Fibroblast of mammary gland (primary cell): ENCODE measurements at regions not wholly inside any gene's neighbourhood (a gene's known extent, or its start where the extent isn't known, plus 50 kb on each side); places are given as distances from the start of the nearest gene placed in this dataset.
"Not testable (repeated sequence)": the region's sequence is repeated elsewhere in the genome, so short reads cannot be mapped to it uniquely, and the experiment has no call there.

Experiments used
- DNase-seq: peaks from one replicate; pipeline ENCODE4 v3.0.0-alpha.2; 2010; ENCODE audit warnings: low read depth
- H3K4me3 ChIP-seq: 2 replicates; pipeline ENCODE4 v1.5.1; 2011; ENCODE audit warnings: low read depth, mild to moderate bottlenecking, low read length, moderate library complexity; ENCODE audit not compliant: control insufficient read depth
- TF ChIP-seq, protein P1 (sequence below): conservative IDR thresholded peaks from 2 replicates; pipeline ENCODE4 v1.5.1; 2011; ENCODE audit warnings: low read depth, low read length, inconsistent platforms; ENCODE audit not compliant: control insufficient read depth, insufficient read depth

GRCh38 chr18:22064581-22064980, 104.8 kb upstream of the GATA6 start:
- H3K4me3 ChIP-seq = no peak overlapping the region
- TF ChIP-seq, protein P1, sequence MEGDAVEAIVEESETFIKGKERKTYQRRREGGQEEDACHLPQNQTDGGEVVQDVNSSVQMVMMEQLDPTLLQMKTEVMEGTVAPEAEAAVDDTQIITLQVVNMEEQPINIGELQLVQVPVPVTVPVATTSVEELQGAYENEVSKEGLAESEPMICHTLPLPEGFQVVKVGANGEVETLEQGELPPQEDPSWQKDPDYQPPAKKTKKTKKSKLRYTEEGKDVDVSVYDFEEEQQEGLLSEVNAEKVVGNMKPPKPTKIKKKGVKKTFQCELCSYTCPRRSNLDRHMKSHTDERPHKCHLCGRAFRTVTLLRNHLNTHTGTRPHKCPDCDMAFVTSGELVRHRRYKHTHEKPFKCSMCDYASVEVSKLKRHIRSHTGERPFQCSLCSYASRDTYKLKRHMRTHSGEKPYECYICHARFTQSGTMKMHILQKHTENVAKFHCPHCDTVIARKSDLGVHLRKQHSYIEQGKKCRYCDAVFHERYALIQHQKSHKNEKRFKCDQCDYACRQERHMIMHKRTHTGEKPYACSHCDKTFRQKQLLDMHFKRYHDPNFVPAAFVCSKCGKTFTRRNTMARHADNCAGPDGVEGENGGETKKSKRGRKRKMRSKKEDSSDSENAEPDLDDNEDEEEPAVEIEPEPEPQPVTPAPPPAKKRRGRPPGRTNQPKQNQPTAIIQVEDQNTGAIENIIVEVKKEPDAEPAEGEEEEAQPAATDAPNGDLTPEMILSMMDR = no peak
- no peak for DNase-seq

- no peak overlapping the region for H3K4me3 ChIP-seq
- DNase-seq = no peak
- TF ChIP-seq, protein P1 = no peak
These were observed 104.1 kb upstream of the GATA6 start for GRCh38 chr18:22065311-22065710.

DNA sequence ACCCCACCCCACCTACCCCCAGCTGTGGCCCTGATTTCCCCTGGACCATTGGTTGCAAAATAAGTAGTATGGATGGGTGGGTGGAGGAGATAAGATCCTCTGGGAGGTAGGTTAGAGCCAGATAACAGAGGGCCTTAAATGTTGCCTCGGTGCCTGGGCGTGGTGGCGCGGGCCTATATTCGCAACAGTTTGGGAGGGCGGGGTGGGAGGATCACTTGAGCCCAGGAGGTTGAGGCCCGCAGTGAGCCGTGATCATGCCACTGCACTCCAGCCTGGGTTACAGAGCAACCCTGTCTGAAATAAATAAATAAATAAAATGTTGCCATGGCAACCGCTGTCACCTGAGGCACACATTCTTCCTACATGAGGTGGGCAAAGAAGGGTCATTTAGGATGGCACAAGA, 103.3 kb upstream of the GATA6 start:
- TF ChIP-seq, protein P1 = no peak
- no peak for DNase-seq
- no peak overlapping the region for H3K4me3 ChIP-seq

DNA sequence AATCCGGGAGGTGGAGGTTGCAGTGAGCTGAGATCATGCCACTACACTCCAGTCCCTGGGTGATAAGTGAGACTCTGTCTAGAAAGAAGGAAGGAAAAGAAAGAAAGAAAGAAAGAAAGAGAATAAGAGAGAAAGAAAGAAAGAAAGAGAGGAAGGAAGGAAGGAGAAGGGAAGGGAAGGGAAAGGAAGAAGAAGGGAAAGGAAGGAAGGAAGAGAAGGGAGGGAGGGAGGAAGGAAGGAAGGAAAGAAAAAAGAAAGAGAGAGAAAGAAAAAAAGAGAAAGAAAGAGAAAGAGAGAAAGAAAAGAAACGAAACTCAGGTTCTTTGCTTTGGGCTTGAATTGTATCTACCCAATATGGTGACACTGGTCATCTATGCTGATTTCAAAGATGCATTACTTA, 102.3 kb upstream of the GATA6 start:
- H3K4me3 ChIP-seq = no peak overlapping the region
- DNase-seq = no peak
- TF ChIP-seq, protein P1 = no peak

DNA sequence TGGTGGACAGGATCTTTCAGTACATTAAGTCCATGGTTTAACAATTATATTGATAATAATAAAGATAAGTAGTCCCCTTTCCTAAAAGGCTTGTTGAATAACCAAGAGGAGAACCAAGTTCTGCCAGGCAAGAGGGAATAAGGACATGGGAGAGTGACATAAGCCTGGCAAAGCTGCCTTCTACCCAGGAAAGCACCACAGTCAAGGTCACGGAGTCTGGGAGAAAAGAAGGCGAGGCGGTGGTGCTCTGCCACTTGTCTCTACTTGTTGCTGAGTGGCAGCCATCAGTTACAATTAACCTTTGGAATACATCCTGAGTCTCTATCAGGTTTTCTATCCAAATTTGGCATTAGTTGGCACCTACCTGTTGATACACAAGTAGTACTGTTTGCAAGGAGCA, 101.7 kb upstream of the GATA6 start:
- H3K4me3 ChIP-seq = no peak overlapping the region
- no peak for DNase-seq
- TF ChIP-seq, protein P1 = no peak

- DNase-seq, H3K4me3 ChIP-seq: not testable (repeated sequence)
These were observed 100.6 kb upstream of the GATA6 start for GRCh38 chr18:22068784-22069183.

DNA sequence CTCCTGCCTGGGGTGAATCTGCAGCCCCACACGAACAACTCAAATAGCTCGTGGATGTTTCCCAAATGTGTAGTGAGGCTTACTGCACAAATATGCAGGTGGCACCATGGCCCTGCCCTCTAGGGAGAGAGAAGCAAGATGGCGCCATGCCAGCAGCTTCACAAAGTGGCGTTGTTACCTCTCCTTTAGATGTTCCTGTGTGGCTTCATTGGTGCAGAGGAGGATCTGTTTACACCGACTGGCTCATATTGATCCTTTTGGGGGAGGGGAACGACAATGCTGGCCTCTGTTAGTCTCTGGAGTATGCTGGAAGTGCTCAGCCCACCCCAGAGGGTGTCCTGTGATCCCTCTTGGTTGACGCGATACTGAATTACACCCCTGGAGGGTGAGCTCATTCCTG, 99.5 kb upstream of the GATA6 start:
- TF ChIP-seq, protein P1 = no peak
- DNase-seq = no peak
- no peak overlapping the region for H3K4me3 ChIP-seq
